ENCODE measurements at regions not wholly inside any gene's neighbourhood (a gene's known extent, or its start where the extent isn't known, plus 50 kb on each side); places are given as distances from the start of the nearest gene placed in this dataset.
A peak's percentile ranks its signal among the peaks of the same experiment; 100 is the strongest.
"Not testable (repeated sequence)": the region's sequence is repeated elsewhere in the genome, so short reads cannot be mapped to it uniquely, and the experiment has no call there.

DNA sequence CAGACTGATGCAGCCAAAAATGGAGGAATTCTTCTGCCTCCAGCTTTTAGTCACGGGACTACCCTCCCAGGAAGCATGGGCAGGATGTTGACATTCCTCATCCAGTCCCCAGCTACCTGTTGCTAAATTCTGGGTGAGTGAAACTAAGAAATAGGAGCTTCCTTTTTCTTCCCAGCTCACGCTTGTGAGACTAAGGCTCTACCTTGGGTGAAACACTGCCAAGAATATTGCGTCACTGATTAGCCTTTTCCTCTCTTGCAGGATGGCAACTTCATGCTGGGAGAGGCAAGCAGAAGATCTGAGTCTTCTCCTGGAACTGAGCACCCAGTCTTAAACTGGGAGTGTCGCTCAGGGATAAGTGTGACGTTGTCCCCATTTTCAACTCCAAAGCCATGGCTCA is 59.7 kb downstream of the RNU2-63P start:
- not testable (repeated sequence) for H4K20me1 ChIP-seq (ENCODE audit: control insufficient read depth, insufficient read depth, low read depth, low read length); H3K9me3 ChIP-seq (ENCODE audit: control insufficient read depth, insufficient read depth, low read length); H3K36me3 ChIP-seq (ENCODE audit: control insufficient read depth, low read length); H3K4me2 ChIP-seq (ENCODE audit: low read length); H3F3A ChIP-seq (ENCODE audit: control insufficient read depth, insufficient read depth); H3K27ac ChIP-seq (ENCODE audit: low read depth, low read length); H3K79me2 ChIP-seq (ENCODE audit: control insufficient read depth, low read length); H3K9me2 ChIP-seq (replicated peaks; ENCODE audit: control insufficient read depth, low read length); H3K4me3 ChIP-seq (ENCODE audit: low read length); H3K27me3 ChIP-seq (ENCODE audit: control insufficient read depth, low read length); H3K4me1 ChIP-seq (ENCODE audit: control insufficient read depth, low read length)

DNA sequence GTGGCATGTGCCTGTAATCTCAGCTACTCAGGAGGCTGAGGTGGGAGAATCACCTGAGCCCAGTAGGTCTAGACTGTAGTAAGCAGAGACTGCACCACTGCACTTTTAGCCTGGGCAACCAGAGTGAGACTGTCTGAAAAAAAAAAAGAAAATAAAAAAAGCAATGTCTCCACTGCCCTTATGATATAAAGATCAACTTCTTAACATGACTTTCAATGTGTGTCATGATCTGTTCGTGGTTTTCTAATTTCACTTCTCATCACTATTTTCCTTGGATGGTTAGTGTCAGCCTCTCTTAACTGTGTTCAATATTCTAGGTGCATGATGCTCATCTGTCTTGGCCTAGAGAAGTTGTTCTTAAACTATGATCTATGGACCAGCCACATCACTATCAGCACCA is 67.3 kb downstream of the RNU2-63P start:
- H3K36me3 ChIP-seq (ENCODE audit: control insufficient read depth, low read length); H3K4me2 ChIP-seq (ENCODE audit: low read length); H3K4me3 ChIP-seq (ENCODE audit: low read length): not testable (repeated sequence)

DNA sequence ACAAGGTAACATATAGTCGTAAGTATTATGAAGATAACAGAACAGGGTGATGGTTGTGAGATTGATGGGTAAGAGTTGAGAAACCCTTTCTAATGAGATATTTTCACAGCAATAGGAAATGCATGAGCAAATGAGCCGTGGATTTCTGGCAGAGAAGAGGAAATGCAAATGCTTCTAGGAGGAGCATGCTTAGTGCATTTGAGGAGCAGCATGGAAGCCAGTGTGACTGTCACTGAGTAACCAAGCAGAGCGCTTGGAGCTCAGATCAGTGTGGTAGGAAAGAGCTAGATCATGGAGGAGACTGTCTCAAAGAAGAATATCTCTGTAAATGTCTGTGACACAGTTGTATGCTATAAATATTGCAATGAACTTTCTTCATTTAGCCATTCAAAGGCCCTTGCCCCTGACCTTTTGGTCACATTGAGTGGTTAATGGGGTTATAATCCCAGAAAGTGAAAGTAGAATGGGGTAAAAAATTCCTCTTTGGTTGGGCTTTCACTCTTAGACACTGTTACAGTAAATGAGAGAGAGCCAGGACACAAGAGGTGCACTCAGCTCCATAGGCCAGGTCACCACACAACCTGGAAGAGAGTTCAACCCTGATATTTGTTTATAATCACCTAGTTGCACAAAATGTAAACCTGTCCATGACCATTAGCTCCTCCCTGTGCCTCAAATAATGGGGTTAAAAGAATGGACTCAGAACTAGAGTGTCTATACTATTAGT is 69.5 kb downstream of the RNU2-63P start:
- H3K4me1 ChIP-seq (ENCODE audit: control insufficient read depth, low read length), result not testable (repeated sequence)

More for the DNA sequence above, 67.3 kb downstream of the RNU2-63P start:
- H3K9me2 ChIP-seq (replicated peaks; ENCODE audit: control insufficient read depth, low read length); H3K9me3 ChIP-seq (ENCODE audit: control insufficient read depth, insufficient read depth, low read length); H3K27me3 ChIP-seq (ENCODE audit: control insufficient read depth, low read length); H3K79me2 ChIP-seq (ENCODE audit: control insufficient read depth, low read length); H3K4me1 ChIP-seq (ENCODE audit: control insufficient read depth, low read length); H4K20me1 ChIP-seq (ENCODE audit: control insufficient read depth, insufficient read depth, low read depth, low read length); H3K27ac ChIP-seq (ENCODE audit: low read depth, low read length); H3F3A ChIP-seq (ENCODE audit: control insufficient read depth, insufficient read depth): not testable (repeated sequence)

DNA sequence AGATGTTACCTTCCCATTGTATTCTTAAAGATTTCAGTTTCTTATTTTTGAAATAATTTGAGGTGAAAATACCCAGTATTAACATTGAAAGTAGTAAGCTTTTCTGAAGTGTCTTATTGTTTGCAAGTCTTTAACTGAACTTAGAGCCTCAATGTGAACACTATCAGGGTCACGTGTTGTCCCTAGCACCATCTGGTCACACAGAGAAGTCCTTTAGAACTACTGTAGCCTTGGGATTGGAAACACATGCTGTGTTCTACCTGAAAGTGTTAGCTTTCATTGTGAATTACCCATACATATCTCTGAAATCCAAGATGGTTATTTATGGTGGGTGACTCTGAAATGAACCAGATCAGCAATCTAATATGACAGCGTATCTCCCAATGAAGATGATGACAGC is 77.0 kb downstream of the RNU2-63P start:
- H3K9me2 ChIP-seq (replicated peaks; ENCODE audit: control insufficient read depth, low read length); H3K4me2 ChIP-seq (ENCODE audit: low read length); H3F3A ChIP-seq (ENCODE audit: control insufficient read depth, insufficient read depth); H3K79me2 ChIP-seq (ENCODE audit: control insufficient read depth, low read length); H3K36me3 ChIP-seq (ENCODE audit: control insufficient read depth, low read length); H3K27ac ChIP-seq (ENCODE audit: low read depth, low read length); H3K9me3 ChIP-seq (ENCODE audit: control insufficient read depth, insufficient read depth, low read length); H3K4me1 ChIP-seq (ENCODE audit: control insufficient read depth, low read length); H4K20me1 ChIP-seq (ENCODE audit: control insufficient read depth, insufficient read depth, low read depth, low read length); H3K27me3 ChIP-seq (ENCODE audit: control insufficient read depth, low read length); H3K4me3 ChIP-seq (ENCODE audit: low read length): not testable (repeated sequence)

More for the DNA sequence above, 69.5 kb downstream of the RNU2-63P start:
- not testable (repeated sequence) for H3K27ac ChIP-seq (ENCODE audit: low read depth, low read length); H3K9me3 ChIP-seq (ENCODE audit: control insufficient read depth, insufficient read depth, low read length); H3K4me3 ChIP-seq (ENCODE audit: low read length); H4K20me1 ChIP-seq (ENCODE audit: control insufficient read depth, insufficient read depth, low read depth, low read length); H3K36me3 ChIP-seq (ENCODE audit: control insufficient read depth, low read length); H3K9me2 ChIP-seq (replicated peaks; ENCODE audit: control insufficient read depth, low read length); H3K79me2 ChIP-seq (ENCODE audit: control insufficient read depth, low read length); H3K27me3 ChIP-seq (ENCODE audit: control insufficient read depth, low read length); H3K4me2 ChIP-seq (ENCODE audit: low read length); H3F3A ChIP-seq (ENCODE audit: control insufficient read depth, insufficient read depth)

DNA sequence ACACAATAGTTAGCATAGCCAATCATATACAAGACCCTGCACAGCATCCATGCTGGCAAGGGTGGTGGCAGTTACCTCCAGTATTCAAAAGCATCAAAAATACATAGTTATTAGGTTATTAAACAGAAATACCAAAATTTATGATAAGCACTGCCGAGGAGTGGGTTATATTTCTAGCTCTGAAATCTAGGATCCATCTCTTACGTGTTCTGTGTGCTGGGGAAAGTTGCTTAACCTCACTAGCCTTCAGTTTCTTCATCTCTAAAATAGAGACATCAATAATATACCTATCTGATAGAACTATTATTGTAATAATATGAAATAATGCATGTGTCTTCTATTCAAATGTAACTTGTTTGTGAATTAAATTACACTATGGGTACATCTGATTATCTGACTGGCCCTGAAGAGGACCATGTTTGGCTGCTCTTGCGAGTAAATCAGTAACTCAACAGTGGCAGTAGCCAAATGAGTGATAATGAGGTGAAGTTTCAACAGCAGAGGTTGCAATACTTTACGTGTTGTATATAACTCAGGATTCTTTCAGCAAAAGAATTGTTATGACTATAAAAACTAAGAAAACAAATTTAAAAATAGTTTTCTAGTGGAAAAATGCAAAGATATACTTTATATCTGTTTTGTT is 93.5 kb upstream of the RGPD2 start:
- not testable (repeated sequence) for H3K9me2 ChIP-seq (replicated peaks; ENCODE audit: control insufficient read depth, low read length); H3K27ac ChIP-seq (ENCODE audit: low read depth, low read length); H3K27me3 ChIP-seq (ENCODE audit: control insufficient read depth, low read length); H3K4me1 ChIP-seq (ENCODE audit: control insufficient read depth, low read length); H3K4me3 ChIP-seq (ENCODE audit: low read length); H3K36me3 ChIP-seq (ENCODE audit: control insufficient read depth, low read length); H3K79me2 ChIP-seq (ENCODE audit: control insufficient read depth, low read length); H4K20me1 ChIP-seq (ENCODE audit: control insufficient read depth, insufficient read depth, low read depth, low read length); H3K9me3 ChIP-seq (ENCODE audit: control insufficient read depth, insufficient read depth, low read length); H3K4me2 ChIP-seq (ENCODE audit: low read length); H3F3A ChIP-seq (ENCODE audit: control insufficient read depth, insufficient read depth)

DNA sequence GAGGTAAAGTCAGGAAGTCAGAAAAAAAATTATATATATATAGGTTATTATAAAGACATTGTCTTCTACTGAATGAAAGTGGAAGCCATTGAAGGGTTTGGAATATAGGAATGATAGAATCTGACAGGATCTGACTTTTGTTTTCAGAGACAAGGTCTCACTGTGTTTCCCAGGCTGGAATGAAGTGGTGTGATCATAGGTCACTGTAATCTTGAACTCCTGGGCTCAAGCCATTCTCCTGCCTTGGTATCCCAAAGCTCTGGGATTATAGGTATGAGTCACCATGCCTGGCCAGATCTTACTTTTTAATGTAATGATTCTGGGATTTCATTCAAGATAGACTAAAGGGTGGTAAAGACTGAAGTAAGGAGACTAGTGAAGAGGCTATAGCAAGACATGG is 91.6 kb upstream of the RGPD2 start:
- not testable (repeated sequence) for H3K9me3 ChIP-seq (ENCODE audit: control insufficient read depth, insufficient read depth, low read length); H3K4me3 ChIP-seq (ENCODE audit: low read length)

DNA sequence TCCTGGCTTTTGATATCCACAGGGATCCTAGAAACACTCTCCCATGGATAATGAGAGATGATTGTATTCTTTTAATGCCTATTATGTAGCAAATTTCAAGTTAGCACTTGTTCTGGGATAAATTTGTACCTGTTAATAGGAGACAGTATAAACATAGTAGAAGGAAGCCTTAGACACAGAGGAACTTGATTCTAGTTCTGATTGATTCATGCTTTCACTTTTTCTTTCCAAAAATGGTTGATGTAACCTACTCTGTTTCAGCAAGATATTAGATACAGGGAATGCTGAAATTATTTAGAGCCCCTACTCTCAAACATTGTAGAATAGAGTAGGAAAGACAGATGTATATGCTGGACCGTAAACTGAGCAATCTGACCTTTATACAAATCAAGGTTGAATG is 85.3 kb upstream of the RGPD2 start:
- not testable (repeated sequence) for H3K9me2 ChIP-seq (replicated peaks; ENCODE audit: control insufficient read depth, low read length); H4K20me1 ChIP-seq (ENCODE audit: control insufficient read depth, insufficient read depth, low read depth, low read length); H3K9me3 ChIP-seq (ENCODE audit: control insufficient read depth, insufficient read depth, low read length); H3F3A ChIP-seq (ENCODE audit: control insufficient read depth, insufficient read depth); H3K27ac ChIP-seq (ENCODE audit: low read depth, low read length); H3K27me3 ChIP-seq (ENCODE audit: control insufficient read depth, low read length); H3K4me1 ChIP-seq (ENCODE audit: control insufficient read depth, low read length); H3K79me2 ChIP-seq (ENCODE audit: control insufficient read depth, low read length); H3K36me3 ChIP-seq (ENCODE audit: control insufficient read depth, low read length)
- Histone ChIP-seq H3K4me2 (ENCODE audit: low read length) (peak overlapping the region; percentile 34), H3K4me3 (ENCODE audit: low read length) (peak overlapping the region; percentile 28; the same call in 1 of the 2 replicates)

More for the DNA sequence above, 91.6 kb upstream of the RGPD2 start:
- H3K4me1 ChIP-seq (ENCODE audit: control insufficient read depth, low read length); H3K9me2 ChIP-seq (replicated peaks; ENCODE audit: control insufficient read depth, low read length); H3K4me2 ChIP-seq (ENCODE audit: low read length); H3K36me3 ChIP-seq (ENCODE audit: control insufficient read depth, low read length); H3K27ac ChIP-seq (ENCODE audit: low read depth, low read length); H3K79me2 ChIP-seq (ENCODE audit: control insufficient read depth, low read length); H3K27me3 ChIP-seq (ENCODE audit: control insufficient read depth, low read length); H3F3A ChIP-seq (ENCODE audit: control insufficient read depth, insufficient read depth); H4K20me1 ChIP-seq (ENCODE audit: control insufficient read depth, insufficient read depth, low read depth, low read length): not testable (repeated sequence)

DNA sequence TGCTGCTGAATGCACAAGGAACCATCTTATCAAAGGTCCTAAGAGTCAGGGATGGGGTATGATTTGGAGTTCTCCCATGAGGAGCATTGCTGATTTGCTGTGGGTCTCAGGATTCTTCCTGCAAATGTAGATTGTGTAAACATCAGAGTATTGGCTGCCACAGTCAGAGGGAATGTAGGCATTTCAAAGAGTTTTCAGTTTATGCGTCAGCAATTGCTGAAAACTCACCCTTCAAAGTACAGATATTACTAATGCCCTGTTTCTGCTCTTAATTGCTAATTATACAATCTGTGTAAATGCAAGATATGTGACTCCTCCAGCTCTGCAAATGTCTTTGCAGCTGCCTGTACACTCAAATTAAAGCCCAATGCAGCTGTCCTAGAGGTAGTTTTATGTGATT is 83.4 kb upstream of the RGPD2 start:
- H3K36me3 ChIP-seq (ENCODE audit: control insufficient read depth, low read length); H3K79me2 ChIP-seq (ENCODE audit: control insufficient read depth, low read length); H3K9me3 ChIP-seq (ENCODE audit: control insufficient read depth, insufficient read depth, low read length); H3K27ac ChIP-seq (ENCODE audit: low read depth, low read length); H3K4me1 ChIP-seq (ENCODE audit: control insufficient read depth, low read length); H3F3A ChIP-seq (ENCODE audit: control insufficient read depth, insufficient read depth); H3K4me3 ChIP-seq (ENCODE audit: low read length); H4K20me1 ChIP-seq (ENCODE audit: control insufficient read depth, insufficient read depth, low read depth, low read length); H3K27me3 ChIP-seq (ENCODE audit: control insufficient read depth, low read length); H3K9me2 ChIP-seq (replicated peaks; ENCODE audit: control insufficient read depth, low read length): not testable (repeated sequence)
- H3K4me2 ChIP-seq (ENCODE audit: low read length), result peak overlapping the region; percentile 26; the same call in 1 of the 2 replicates
